ENCODE measurements at regions not wholly inside any gene's neighbourhood (a gene's known extent, or its start where the extent isn't known, plus 50 kb on each side); places are given as distances from the start of the nearest gene placed in this dataset.

GRCh38 chr5:158388021-158388420 is 529.1 kb upstream of the CLINT1 start:
- DNase-seq (ENCODE audit: low read depth): no peak
- no peak overlapping the region for H3K4me3 ChIP-seq (ENCODE audit: low read length)
- no peak for TF ChIP-seq CTCF (conservative IDR thresholded peaks at IDR 0.05; ENCODE audit: low read depth, low read length)

GRCh38 chr5:158387499-158387898 is 528.6 kb upstream of the CLINT1 start:
- no peak for DNase-seq (ENCODE audit: low read depth)

GRCh38 chr5:158385982-158386381 is 527.0 kb upstream of the CLINT1 start:
- TF ChIP-seq CTCF (conservative IDR thresholded peaks at IDR 0.05; ENCODE audit: low read depth, low read length): no peak
- DNase-seq (ENCODE audit: low read depth): no peak
- no peak overlapping the region for H3K4me3 ChIP-seq (ENCODE audit: low read length)

More at GRCh38 chr5:158387499-158387898, 528.6 kb upstream of the CLINT1 start:
- no peak for TF ChIP-seq CTCF (conservative IDR thresholded peaks at IDR 0.05; ENCODE audit: low read depth, low read length)
- no peak overlapping the region for H3K4me3 ChIP-seq (ENCODE audit: low read length)

- peak; percentile 79 for DNase-seq (ENCODE audit: low read depth)
- no peak overlapping the region for H3K4me3 ChIP-seq (ENCODE audit: low read length)
- no peak for TF ChIP-seq CTCF (conservative IDR thresholded peaks at IDR 0.05; ENCODE audit: low read depth, low read length)
Observed at GRCh38 chr5:158384535-158385481, 525.9 kb upstream of the CLINT1 start.

- TF ChIP-seq CTCF (conservative IDR thresholded peaks at IDR 0.05; ENCODE audit: low read depth, low read length): no peak
- no peak for DNase-seq (ENCODE audit: low read depth)
- H3K4me3 ChIP-seq (ENCODE audit: low read length): no peak overlapping the region
Observed at GRCh38 chr5:158383486-158383885, 524.5 kb upstream of the CLINT1 start.

GRCh38 chr5:158382473-158382872 is 523.5 kb upstream of the CLINT1 start:
- H3K4me3 ChIP-seq (ENCODE audit: low read length): no peak overlapping the region
- TF ChIP-seq CTCF (conservative IDR thresholded peaks at IDR 0.05; ENCODE audit: low read depth, low read length): no peak
- DNase-seq (ENCODE audit: low read depth): peak; percentile 76

All from retinal pigment epithelial cell (primary cell).